Duodenal mucosa (tissue), 2 donors: ENCODE measurements at regions not wholly inside any gene's neighbourhood (a gene's known extent, or its start where the extent isn't known, plus 50 kb on each side); places are given as distances from the start of the nearest gene placed in this dataset.

Source experiments
- H3K27ac ChIP-seq: one replicate; pipeline ENCODE4 v1.7.0; 2013; ENCODE audit warnings: low read depth, low read length
- H3K27me3 ChIP-seq, 2 donors: one replicate each; pipeline ENCODE4 v1.7.0; 2013; ENCODE audit warnings: low read length in 2 of 2, control low read depth in 1 of 2; ENCODE audit not compliant: insufficient read depth in 2 of 2, control insufficient read depth in 1 of 2
- H3K36me3 ChIP-seq, 2 donors: one replicate each; pipeline ENCODE4 v1.7.0; 2013; ENCODE audit warnings: low read length in 2 of 2, control low read depth in 1 of 2; ENCODE audit not compliant: insufficient read depth in 2 of 2, control insufficient read depth in 1 of 2
- H3K4me1 ChIP-seq, 2 donors: one replicate each; pipeline ENCODE4 v1.7.0; 2013; ENCODE audit warnings: low read length in 2 of 2, control low read depth in 1 of 2; ENCODE audit not compliant: insufficient read depth in 2 of 2, control insufficient read depth in 1 of 2
- H3K4me3 ChIP-seq, 2 donors: one replicate each; pipeline ENCODE4 v1.7.0; 2013; ENCODE audit warnings: low read length in 2 of 2, low read depth in 1 of 2
- H3K9ac ChIP-seq, 2 donors: one replicate each; pipeline ENCODE4 v1.7.0; 2013; ENCODE audit warnings: low read length in 2 of 2, low read depth in 1 of 2
- H3K9me3 ChIP-seq, 2 donors: one replicate each; pipeline ENCODE4 v1.7.0; 2013; ENCODE audit warnings: low read length in 2 of 2, control low read depth in 1 of 2; ENCODE audit not compliant: control insufficient read depth in 1 of 2

DNA sequence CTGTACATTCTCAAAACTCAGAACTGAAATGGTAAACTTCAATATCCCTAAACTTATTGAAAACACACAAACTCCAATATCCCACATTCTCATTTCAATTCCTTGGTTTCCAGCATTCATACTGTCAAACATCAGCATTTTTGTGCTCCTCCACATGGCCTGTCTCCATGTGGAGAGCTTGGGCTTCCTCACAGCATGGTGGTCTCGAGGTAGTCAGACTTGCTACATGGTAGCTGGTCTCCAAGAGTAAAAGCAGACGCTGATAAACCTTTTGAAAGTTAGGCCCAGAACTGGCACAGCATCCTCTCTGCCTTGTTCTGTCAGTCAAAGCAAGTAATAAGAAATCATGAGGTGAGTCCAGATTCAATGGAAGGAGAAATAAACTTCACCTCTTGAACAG lies 70.5 kb downstream of the VCPKMT start:
- Histone ChIP-seq H3K36me3 (no peaks in the 10 kb centered on the region), H3K27me3 (no peaks in the 10 kb centered on the region), H3K27ac (peak overlapping the region; percentile 86), H3K9ac (peak overlapping the region in 1 of 2 donors; percentile 41), H3K4me3 (no peak overlapping the region), H3K9me3 (no peaks in the 10 kb centered on the region), H3K4me1 (peaks cover 54% of the 10 kb centered on the region in 2 donors)

DNA sequence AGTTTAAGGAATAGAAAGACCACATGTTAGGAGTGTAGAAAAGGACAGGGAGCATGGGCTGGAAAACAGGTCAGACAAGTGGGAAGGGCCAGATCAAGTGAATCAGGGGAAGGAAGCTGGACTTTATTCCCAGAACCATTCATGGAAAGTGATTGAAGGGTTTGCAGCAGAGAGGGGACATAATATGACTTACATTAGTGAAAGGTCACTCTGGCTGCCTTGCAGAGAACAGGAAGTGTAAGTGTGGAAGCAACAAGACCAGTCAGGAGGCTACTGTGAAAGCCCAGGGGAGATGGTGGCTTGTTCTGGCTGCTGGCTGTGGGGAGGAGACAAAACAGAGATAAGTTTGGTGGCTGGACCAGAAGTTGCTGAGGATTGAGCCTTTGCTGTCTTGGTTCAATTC lies 69.1 kb downstream of the VCPKMT start:
- no peaks in the 10 kb centered on the region for H3K9me3 ChIP-seq
- peaks cover 48 to 49% of the 10 kb centered on the region in 2 donors for H3K4me1 ChIP-seq
- peak overlapping the region in 1 of 2 donors; percentile 18 for H3K4me3 ChIP-seq
- H3K36me3 ChIP-seq = no peaks in the 10 kb centered on the region
- H3K27me3 ChIP-seq = no peaks in the 10 kb centered on the region
- peak overlapping the region; percentile 78 for H3K27ac ChIP-seq
- H3K9ac ChIP-seq = peak overlapping the region in 1 of 2 donors; percentile 39

DNA sequence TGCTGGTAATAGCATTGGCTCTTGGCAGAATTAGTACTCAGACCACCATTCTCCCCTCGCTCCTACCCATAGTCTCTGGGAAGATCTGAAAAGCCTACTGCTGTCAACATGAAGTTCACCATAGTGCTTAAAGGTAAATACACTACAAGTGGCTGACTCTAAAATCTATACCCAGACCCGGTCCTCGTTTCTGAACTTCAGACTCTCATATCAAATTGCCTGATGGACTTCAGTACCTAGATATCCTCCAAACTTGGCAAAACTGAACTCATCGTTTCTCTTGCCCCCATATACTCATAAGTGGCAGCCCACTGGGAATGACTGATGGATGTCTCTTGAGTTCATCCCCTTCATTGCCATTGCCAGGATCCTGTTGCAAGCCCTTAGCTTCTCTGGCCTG lies 67.3 kb downstream of the VCPKMT start:
- Histone ChIP-seq H3K27me3 (no peaks in the 10 kb centered on the region), H3K27ac (no peak overlapping the region), H3K4me3 (no peak overlapping the region), H3K4me1 (peaks cover 42% of the 10 kb centered on the region in 2 donors), H3K9me3 (no peaks in the 10 kb centered on the region), H3K9ac (no peak overlapping the region), H3K36me3 (no peaks in the 10 kb centered on the region)

DNA sequence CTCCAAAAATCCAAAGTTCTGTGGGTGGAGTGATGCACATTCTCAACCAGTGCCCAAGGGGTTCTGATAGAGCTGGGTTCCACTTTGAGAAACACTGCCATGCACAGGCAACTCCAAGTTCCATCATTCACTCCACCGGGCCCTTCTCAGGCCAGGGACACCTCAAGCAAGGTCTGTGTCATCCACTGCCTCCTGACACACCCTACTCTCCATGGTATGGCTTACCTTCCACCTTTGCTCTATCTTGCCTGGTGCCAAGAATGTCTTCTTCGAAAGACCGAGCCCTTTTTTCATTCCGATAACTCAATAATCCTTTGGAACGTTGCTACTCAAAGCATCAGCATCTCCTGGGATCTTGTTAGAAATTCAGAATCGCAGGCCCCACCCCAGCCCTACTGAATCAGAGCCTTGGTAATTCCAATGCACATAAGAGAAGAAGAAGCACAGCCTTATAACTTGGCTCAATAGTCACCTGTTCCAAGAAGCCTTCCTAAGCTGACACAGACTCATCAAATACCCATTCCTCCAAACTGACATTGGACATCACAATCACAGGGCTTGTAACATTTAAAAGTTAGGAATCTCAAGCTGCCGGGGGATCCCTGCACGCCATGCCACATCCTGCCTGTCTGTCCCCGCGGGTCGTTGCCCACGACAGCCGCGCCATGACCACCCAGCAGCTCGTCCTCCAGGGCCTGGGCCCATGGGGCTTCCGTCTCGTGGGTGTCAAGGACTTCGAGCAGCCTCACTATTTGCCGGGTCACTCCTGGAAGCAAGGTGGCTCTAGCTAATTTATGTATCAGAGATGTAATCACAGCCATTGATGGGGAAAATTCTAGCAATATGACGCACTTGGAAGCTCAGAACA lies 66.4 kb downstream of the VCPKMT start:
- H3K27me3 ChIP-seq = no peaks in the 10 kb centered on the region
- H3K36me3 ChIP-seq = no peaks in the 10 kb centered on the region
- no peaks in the 10 kb centered on the region for H3K9me3 ChIP-seq
- no peak overlapping the region for H3K9ac ChIP-seq
- H3K4me3 ChIP-seq = no peak overlapping the region
- no peak overlapping the region for H3K27ac ChIP-seq
- H3K4me1 ChIP-seq = peaks cover 33 to 34% of the 10 kb centered on the region in 2 donors

DNA sequence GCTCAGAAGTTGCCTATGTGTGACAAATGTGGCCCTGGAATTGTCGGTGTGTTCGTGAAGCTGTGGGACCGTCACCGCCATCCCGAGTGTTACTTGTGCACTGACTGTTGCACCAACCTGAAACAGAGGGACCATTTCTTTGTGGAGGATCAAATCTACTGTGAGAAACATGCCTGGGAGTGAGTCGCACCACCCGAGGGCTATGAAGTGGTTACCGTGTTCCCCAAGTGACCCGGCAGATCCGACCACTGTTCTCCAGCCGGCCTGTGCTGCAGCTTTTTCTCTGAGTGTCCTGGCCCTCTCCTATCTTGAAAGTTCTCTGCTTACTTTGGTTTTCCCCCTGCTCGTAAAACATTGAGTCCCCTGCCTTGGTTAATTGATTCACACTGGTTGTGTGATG lies 65.3 kb downstream of the VCPKMT start:
- Histone ChIP-seq H3K9me3 (no peaks in the 10 kb centered on the region), H3K4me3 (no peak overlapping the region), H3K27me3 (no peaks in the 10 kb centered on the region), H3K4me1 (peaks cover 22 to 27% of the 10 kb centered on the region in 2 donors), H3K9ac (no peak overlapping the region), H3K27ac (no peak overlapping the region), H3K36me3 (no peaks in the 10 kb centered on the region)

DNA sequence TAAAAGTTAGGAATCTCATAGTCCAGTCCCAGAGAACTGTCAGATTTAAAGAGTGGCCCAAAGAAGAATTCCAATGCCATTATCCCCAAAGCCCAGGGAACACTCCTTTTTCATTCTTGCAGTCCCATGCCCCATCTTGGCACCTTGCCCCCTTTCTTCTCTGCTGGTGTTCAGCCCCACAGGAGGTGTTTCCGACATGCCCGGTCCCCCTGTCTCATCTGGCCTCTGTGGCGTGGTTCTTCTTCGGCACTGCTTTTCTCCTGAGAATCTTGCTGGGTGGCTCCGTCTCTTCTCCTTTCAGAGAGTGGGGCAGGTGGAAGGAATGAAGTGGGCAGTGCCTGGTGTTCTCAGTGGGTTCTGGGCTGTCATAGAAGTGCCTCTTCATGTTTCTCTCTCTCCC lies 64.7 kb downstream of the VCPKMT start:
- Histone ChIP-seq H3K9ac (no peak overlapping the region), H3K9me3 (no peaks in the 10 kb centered on the region), H3K27me3 (no peaks in the 10 kb centered on the region), H3K36me3 (no peaks in the 10 kb centered on the region), H3K4me1 (peaks cover 22 to 28% of the 10 kb centered on the region in 2 donors), H3K4me3 (no peak overlapping the region), H3K27ac (no peak overlapping the region)

DNA sequence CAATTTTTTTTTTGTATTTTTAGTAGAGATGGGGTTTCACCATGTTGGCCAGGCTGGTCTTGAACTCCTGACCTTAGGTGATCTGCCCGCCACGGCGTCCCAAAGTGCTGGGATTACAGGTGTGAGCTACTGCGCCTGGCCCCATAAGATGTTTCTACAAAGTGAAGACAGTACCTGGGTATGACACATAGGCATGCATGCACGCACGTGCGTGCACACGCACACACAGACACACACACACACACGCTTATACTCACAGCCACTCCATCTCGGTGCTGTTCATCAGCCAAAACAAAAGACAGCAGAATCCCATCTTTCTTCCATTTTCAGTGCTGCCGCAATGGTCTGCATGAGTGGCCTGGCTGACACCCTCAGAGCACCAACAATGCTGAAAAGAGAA lies 63.9 kb downstream of the VCPKMT start:
- Histone ChIP-seq H3K27ac (no peak overlapping the region), H3K9me3 (no peaks in the 10 kb centered on the region)

DNA sequence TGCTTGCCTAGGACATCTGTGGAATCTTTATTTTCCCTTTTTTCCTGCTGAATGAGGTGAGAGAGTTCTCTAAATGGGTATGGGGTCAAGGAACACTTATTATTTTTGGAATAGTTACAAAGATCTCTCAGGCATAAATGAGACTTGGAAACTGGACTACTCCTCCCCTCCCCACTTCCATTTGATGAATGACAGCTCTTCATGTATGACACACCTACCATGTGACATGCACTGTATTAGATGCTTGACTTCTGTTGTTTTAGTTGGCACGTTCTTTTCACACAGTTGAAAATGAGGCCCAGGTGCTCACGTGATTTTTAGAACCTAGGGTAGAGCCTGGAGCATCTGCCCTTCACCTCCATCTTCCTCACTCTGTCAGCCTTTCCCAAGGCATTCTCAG lies 62.4 kb downstream of the VCPKMT start:
- no peak overlapping the region for H3K9ac ChIP-seq
- peaks cover 15 to 19% of the 10 kb centered on the region in 2 donors for H3K4me1 ChIP-seq
- no peaks in the 10 kb centered on the region for H3K36me3 ChIP-seq
- H3K9me3 ChIP-seq = no peaks in the 10 kb centered on the region
- no peak overlapping the region for H3K27ac ChIP-seq
- no peaks in the 10 kb centered on the region for H3K27me3 ChIP-seq
- H3K4me3 ChIP-seq = no peak overlapping the region

More for the DNA sequence above, 63.9 kb downstream of the VCPKMT start:
- Histone ChIP-seq H3K9ac (no peak overlapping the region), H3K4me3 (no peak overlapping the region), H3K36me3 (no peaks in the 10 kb centered on the region), H3K27me3 (no peaks in the 10 kb centered on the region), H3K4me1 (peaks cover 17 to 22% of the 10 kb centered on the region in 2 donors)

DNA sequence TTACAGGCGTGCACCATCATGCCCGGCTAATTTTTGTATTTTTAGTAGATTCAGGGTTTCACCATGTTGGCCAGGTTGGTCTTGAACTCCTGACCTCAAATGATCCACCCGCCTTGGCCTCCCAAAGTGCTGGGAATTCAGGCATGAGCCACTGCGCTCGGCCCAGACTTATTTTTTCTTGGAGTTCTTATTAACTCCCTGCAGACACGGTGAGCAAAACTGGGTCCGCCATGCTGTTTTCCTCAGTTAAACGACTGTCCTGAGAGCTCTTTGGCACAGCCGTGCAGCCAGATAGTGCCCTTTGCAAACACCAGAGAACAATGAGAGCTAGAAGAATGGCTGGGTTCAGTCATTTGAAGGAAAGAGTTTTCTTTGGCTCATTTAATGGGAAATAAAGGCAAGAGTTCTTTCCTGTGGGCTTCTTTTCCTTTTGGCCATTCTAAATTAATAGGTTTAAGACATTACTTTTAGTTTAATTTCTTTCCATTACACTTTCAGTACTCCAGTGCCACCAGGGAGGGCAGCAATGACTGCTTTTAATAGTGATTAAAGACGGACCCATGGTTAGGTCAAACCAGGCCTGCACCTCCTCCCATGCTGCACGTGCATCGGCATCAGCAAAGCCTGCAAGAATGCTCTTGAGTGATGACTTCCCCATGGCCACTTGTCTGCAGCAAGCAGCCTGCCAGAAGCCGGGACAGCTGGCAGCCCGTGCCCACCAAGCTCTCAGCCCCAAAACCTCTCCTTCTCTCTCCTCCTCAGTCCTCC lies 60.7 kb downstream of the VCPKMT start:
- Histone ChIP-seq H3K36me3 (no peaks in the 10 kb centered on the region), H3K27ac (no peak overlapping the region), H3K9me3 (no peaks in the 10 kb centered on the region), H3K27me3 (no peaks in the 10 kb centered on the region), H3K4me3 (no peak overlapping the region), H3K4me1 (peaks cover 16 to 21% of the 10 kb centered on the region in 2 donors), H3K9ac (no peak overlapping the region)

DNA sequence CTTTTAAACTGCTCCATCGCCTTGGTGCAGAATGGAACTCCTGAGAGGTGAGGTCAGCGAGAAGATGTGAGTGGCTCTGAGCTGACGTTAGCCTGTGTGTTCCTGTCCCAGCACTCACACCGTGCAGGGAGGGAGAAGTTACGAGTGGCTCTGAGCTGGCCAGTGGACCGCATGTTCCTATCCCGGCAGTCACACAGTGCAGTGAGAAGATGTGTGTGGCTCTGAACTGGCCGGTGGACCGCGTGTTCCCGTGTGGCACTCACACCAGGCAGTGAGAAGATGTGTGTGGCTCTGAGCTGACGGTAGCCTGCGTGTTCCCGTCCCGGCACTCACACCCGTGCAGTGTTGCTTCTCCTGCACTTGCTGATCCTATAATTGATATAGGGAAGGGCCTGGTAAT lies 59.9 kb downstream of the VCPKMT start:
- Histone ChIP-seq H3K27me3 (no peaks in the 10 kb centered on the region), H3K9me3 (no peaks in the 10 kb centered on the region), H3K27ac (no peak overlapping the region), H3K9ac (no peak overlapping the region), H3K4me3 (no peak overlapping the region), H3K4me1 (peaks cover 24 to 28% of the 10 kb centered on the region in 2 donors), H3K36me3 (no peaks in the 10 kb centered on the region)
